CD8-positive, alpha-beta memory T cell (primary cell): ENCODE measurements at regions not wholly inside any gene's neighbourhood (a gene's known extent, or its start where the extent isn't known, plus 50 kb on each side); places are given as distances from the start of the nearest gene placed in this dataset.

Experiments used
- CTCF ChIA-PET: fragments of 350-600 bp; sonication (Branson Sonifier 250); formaldehyde crosslinking; loops from one replicate; lab custom pipeline; 2021; ENCODE audit warnings: antibody characterized with exemption; lab: Charles Lee
- POLR2A ChIA-PET: fragments of 350-600 bp; sonication (Branson Sonifier 250); formaldehyde crosslinking; loops from one replicate; lab custom pipeline; 2021; ENCODE audit warnings: antibody characterized with exemption; lab: Charles Lee
- DNase-seq, 5 donors: peaks; one replicate each; pipeline versions ENCODE4 v3.0.0 to v3.0.0-alpha.2; 2020 to 2022; ENCODE audit warnings: mixed read lengths in 1 of 5
- H3K27ac ChIP-seq: one replicate; pipeline ENCODE4 v1.7.0; 2013; ENCODE audit warnings: low read depth, mild to moderate bottlenecking, low read length, moderate library complexity
- H3K27me3 ChIP-seq: 2 replicates; pipeline ENCODE4 v1.7.0; 2013; ENCODE audit warnings: low read length, mild to moderate bottlenecking; ENCODE audit not compliant: insufficient read depth, poor library complexity, severe bottlenecking
- H3K36me3 ChIP-seq: 2 replicates; pipeline ENCODE4 v1.7.0; 2013; ENCODE audit warnings: mild to moderate bottlenecking, low read length, moderate library complexity; ENCODE audit not compliant: insufficient read depth
- H3K4me1 ChIP-seq: 2 replicates; pipeline ENCODE4 v1.7.0; 2013; ENCODE audit warnings: mild to moderate bottlenecking, low read length, moderate library complexity; ENCODE audit not compliant: insufficient read depth
- H3K4me3 ChIP-seq: 2 replicates; pipeline ENCODE4 v1.7.0; 2013; ENCODE audit warnings: mild to moderate bottlenecking, low read length
- H3K9me3 ChIP-seq: 2 replicates; pipeline ENCODE4 v1.7.0; 2013; ENCODE audit warnings: mild to moderate bottlenecking, low read length
- H3K27ac Mint-ChIP-seq, 8 donors: one replicate each; pipeline ENCODE4 v1.8.0; 2020 to 2021; ENCODE audit warnings: mixed read lengths in 8 of 8, mild to moderate bottlenecking in 6 of 8, inconsistent platforms in 3 of 8, moderate library complexity in 3 of 8
- H3K27me3 Mint-ChIP-seq, 2 donors: one replicate each; pipeline ENCODE4 v1.8.0; 2020 to 2021; ENCODE audit warnings: mixed read lengths in 2 of 2, mild to moderate bottlenecking in 1 of 2, moderate library complexity in 1 of 2
- H3K36me3 Mint-ChIP-seq, 3 donors: one replicate each; pipeline ENCODE4 v1.8.0; 2020 to 2021; ENCODE audit warnings: mixed read lengths in 3 of 3, inconsistent platforms in 1 of 3, mild to moderate bottlenecking in 1 of 3
- H3K4me1 Mint-ChIP-seq, 3 donors: one replicate each; pipeline ENCODE4 v1.8.0; 2020 to 2021; ENCODE audit warnings: mixed read lengths in 3 of 3, inconsistent platforms in 1 of 3, mild to moderate bottlenecking in 1 of 3
- H3K4me3 Mint-ChIP-seq, 7 donors: one replicate each; pipeline ENCODE4 v1.8.0; 2020 to 2021; ENCODE audit warnings: mixed read lengths in 7 of 7, mild to moderate bottlenecking in 6 of 7, moderate library complexity in 4 of 7, inconsistent platforms in 2 of 7
- H3K9me3 Mint-ChIP-seq, 5 donors: one replicate each; pipeline ENCODE4 v1.8.0; 2020 to 2022; ENCODE audit warnings: mixed read lengths in 5 of 5, mild to moderate bottlenecking in 3 of 5, moderate library complexity in 2 of 5, inconsistent platforms in 1 of 5

GRCh38 chr4:175470131-175470530 is 341.9 kb downstream of the GPM6A start:
- Mint-ChIP-seq H3K9me3 (peaks cover 0 to 10% (median 7%) of the 10 kb centered on the region in 5 donors), H3K27me3 (peaks cover 0 to 1% of the 10 kb centered on the region in 2 donors), H3K36me3 (no peaks in the 10 kb centered on the region), H3K27ac (no peak overlapping the region), H3K4me3 (no peak overlapping the region), H3K4me1 (no peaks in the 10 kb centered on the region)
- POLR2A ChIA-PET, result no interaction called here
- no peak overlapping the region for H3K27ac ChIP-seq
- no peaks in the 10 kb centered on the region for H3K9me3 ChIP-seq
- no peak for DNase-seq
- CTCF ChIA-PET, result no interaction called here
- no peak overlapping the region for H3K4me3 ChIP-seq
- no peaks in the 10 kb centered on the region for H3K27me3 ChIP-seq
- no peaks in the 10 kb centered on the region for H3K4me1 ChIP-seq
- H3K36me3 ChIP-seq, result no peaks in the 10 kb centered on the region

GRCh38 chr4:175480404-175480803 is 331.7 kb downstream of the GPM6A start:
- no peak overlapping the region for H3K4me3 Mint-ChIP-seq
- H3K36me3 Mint-ChIP-seq, result no peaks in the 10 kb centered on the region
- H3K27me3 Mint-ChIP-seq, result no peaks in the 10 kb centered on the region
- no peaks in the 10 kb centered on the region for H3K27me3 ChIP-seq
- H3K4me1 Mint-ChIP-seq, result no peaks in the 10 kb centered on the region
- DNase-seq, result no peak
- H3K9me3 Mint-ChIP-seq, result peaks cover 0 to 5% (median 0%) of the 10 kb centered on the region in 5 donors
- CTCF ChIA-PET, result no interaction called here
- H3K9me3 ChIP-seq, result no peaks in the 10 kb centered on the region
- H3K4me3 ChIP-seq, result no peak overlapping the region
- POLR2A ChIA-PET, result no interaction called here
- no peaks in the 10 kb centered on the region for H3K36me3 ChIP-seq
- H3K4me1 ChIP-seq, result no peaks in the 10 kb centered on the region
- H3K27ac ChIP-seq, result no peak overlapping the region
- no peak overlapping the region for H3K27ac Mint-ChIP-seq

GRCh38 chr4:175499735-175500352 is 312.2 kb downstream of the GPM6A start:
- no peak overlapping the region for H3K4me3 Mint-ChIP-seq
- peaks cover 2 to 20% (median 7%) of the 10 kb centered on the region in 5 donors for H3K9me3 Mint-ChIP-seq
- DNase-seq, result no peak
- Histone ChIP-seq H3K36me3 (no peaks in the 10 kb centered on the region), H3K27ac (no peak overlapping the region), H3K4me3 (no peak overlapping the region), H3K9me3 (no peaks in the 10 kb centered on the region), H3K27me3 (no peaks in the 10 kb centered on the region), H3K4me1 (no peaks in the 10 kb centered on the region)
- ChIA-PET POLR2A (no interaction called here), CTCF (no interaction called here)
- no peaks in the 10 kb centered on the region for H3K27me3 Mint-ChIP-seq
- H3K36me3 Mint-ChIP-seq, result no peaks in the 10 kb centered on the region
- no peaks in the 10 kb centered on the region for H3K4me1 Mint-ChIP-seq
- H3K27ac Mint-ChIP-seq, result no peak overlapping the region

- H3K4me3 ChIP-seq, result no peak overlapping the region
- H3K4me1 ChIP-seq, result no peaks in the 10 kb centered on the region
- no peaks in the 10 kb centered on the region for H3K9me3 ChIP-seq
- no peak overlapping the region for H3K27ac Mint-ChIP-seq
- H3K27me3 Mint-ChIP-seq, result no peaks in the 10 kb centered on the region
- peaks cover 0 to 30% (median 6%) of the 10 kb centered on the region in 5 donors for H3K9me3 Mint-ChIP-seq
- no peaks in the 10 kb centered on the region for H3K36me3 ChIP-seq
- H3K4me1 Mint-ChIP-seq, result no peaks in the 10 kb centered on the region
- CTCF ChIA-PET, result no interaction called here
- no peak for DNase-seq
- no peaks in the 10 kb centered on the region for H3K27me3 ChIP-seq
- H3K4me3 Mint-ChIP-seq, result no peak overlapping the region
- POLR2A ChIA-PET, result no interaction called here
- H3K27ac ChIP-seq, result no peak overlapping the region
- no peaks in the 10 kb centered on the region for H3K36me3 Mint-ChIP-seq
These were observed 307.7 kb downstream of the GPM6A start for GRCh38 chr4:175504318-175504717.

GRCh38 chr4:175509320-175509719 is 302.7 kb downstream of the GPM6A start:
- Histone ChIP-seq H3K27ac (no peak overlapping the region), H3K4me1 (no peaks in the 10 kb centered on the region), H3K4me3 (no peak overlapping the region), H3K36me3 (no peaks in the 10 kb centered on the region), H3K9me3 (no peaks in the 10 kb centered on the region), H3K27me3 (no peaks in the 10 kb centered on the region)
- ChIA-PET CTCF (no interaction called here), POLR2A (no interaction called here)
- Mint-ChIP-seq H3K27ac (no peak overlapping the region), H3K36me3 (no peaks in the 10 kb centered on the region), H3K27me3 (peaks cover 0 to 1% of the 10 kb centered on the region in 2 donors), H3K9me3 (peaks cover 0 to 15% (median 0%) of the 10 kb centered on the region in 5 donors), H3K4me3 (no peak overlapping the region), H3K4me1 (no peaks in the 10 kb centered on the region)
- DNase-seq, result no peak

GRCh38 chr4:175511861-175512260 is 300.2 kb downstream of the GPM6A start:
- Histone ChIP-seq H3K4me1 (no peaks in the 10 kb centered on the region), H3K36me3 (no peaks in the 10 kb centered on the region), H3K27me3 (no peaks in the 10 kb centered on the region), H3K4me3 (no peak overlapping the region), H3K27ac (no peak overlapping the region), H3K9me3 (no peaks in the 10 kb centered on the region)
- Mint-ChIP-seq H3K27me3 (peaks cover 0 to 1% of the 10 kb centered on the region in 2 donors), H3K4me3 (no peak overlapping the region), H3K27ac (no peak overlapping the region), H3K9me3 (peaks cover 0 to 24% (median 2%) of the 10 kb centered on the region in 5 donors), H3K36me3 (no peaks in the 10 kb centered on the region), H3K4me1 (no peaks in the 10 kb centered on the region)
- DNase-seq, result no peak
- ChIA-PET CTCF (no interaction called here), POLR2A (no interaction called here)

GRCh38 chr4:175514174-175514573 is 297.9 kb downstream of the GPM6A start:
- H3K9me3 Mint-ChIP-seq, result peaks cover 0 to 17% (median 2%) of the 10 kb centered on the region in 5 donors

GRCh38 chr4:175530655-175531054 is 281.4 kb downstream of the GPM6A start:
- H3K4me3 ChIP-seq, result no peak overlapping the region
- no peak for DNase-seq
- H3K27me3 ChIP-seq, result no peaks in the 10 kb centered on the region
- peaks cover 0 to 24% (median 8%) of the 10 kb centered on the region in 5 donors for H3K9me3 Mint-ChIP-seq
- H3K36me3 Mint-ChIP-seq, result no peaks in the 10 kb centered on the region
- H3K9me3 ChIP-seq, result no peaks in the 10 kb centered on the region
- H3K4me1 ChIP-seq, result no peaks in the 10 kb centered on the region
- no peaks in the 10 kb centered on the region for H3K27me3 Mint-ChIP-seq
- ChIA-PET CTCF (no interaction called here), POLR2A (no interaction called here)
- no peaks in the 10 kb centered on the region for H3K4me1 Mint-ChIP-seq
- no peak overlapping the region for H3K4me3 Mint-ChIP-seq
- H3K36me3 ChIP-seq, result no peaks in the 10 kb centered on the region
- no peak overlapping the region for H3K27ac Mint-ChIP-seq
- no peak overlapping the region for H3K27ac ChIP-seq

More at GRCh38 chr4:175514174-175514573, 297.9 kb downstream of the GPM6A start:
- Histone ChIP-seq H3K27me3 (no peaks in the 10 kb centered on the region), H3K27ac (no peak overlapping the region), H3K4me3 (no peak overlapping the region), H3K4me1 (no peaks in the 10 kb centered on the region), H3K36me3 (no peaks in the 10 kb centered on the region), H3K9me3 (no peaks in the 10 kb centered on the region)
- Mint-ChIP-seq H3K4me3 (no peak overlapping the region), H3K27ac (no peak overlapping the region), H3K36me3 (no peaks in the 10 kb centered on the region), H3K4me1 (no peaks in the 10 kb centered on the region), H3K27me3 (peaks cover 0 to 1% of the 10 kb centered on the region in 2 donors)
- CTCF ChIA-PET, result no interaction called here
- POLR2A ChIA-PET, result no interaction called here
- no peak for DNase-seq
